Stimulated activated CD8-positive, alpha-beta memory T cell treated with anti-CD3 and anti-CD28 coated beads, Interleukin-4, amount 100 ng/mL, for 48 hours (primary cell): ENCODE measurements at regions not wholly inside any gene's neighbourhood (a gene's known extent, or its start where the extent isn't known, plus 50 kb on each side); places are given as distances from the start of the nearest gene placed in this dataset.

Source experiments
- DNase-seq: peaks from one replicate; pipeline ENCODE4 v3.0.0-alpha.2; 2020

DNA sequence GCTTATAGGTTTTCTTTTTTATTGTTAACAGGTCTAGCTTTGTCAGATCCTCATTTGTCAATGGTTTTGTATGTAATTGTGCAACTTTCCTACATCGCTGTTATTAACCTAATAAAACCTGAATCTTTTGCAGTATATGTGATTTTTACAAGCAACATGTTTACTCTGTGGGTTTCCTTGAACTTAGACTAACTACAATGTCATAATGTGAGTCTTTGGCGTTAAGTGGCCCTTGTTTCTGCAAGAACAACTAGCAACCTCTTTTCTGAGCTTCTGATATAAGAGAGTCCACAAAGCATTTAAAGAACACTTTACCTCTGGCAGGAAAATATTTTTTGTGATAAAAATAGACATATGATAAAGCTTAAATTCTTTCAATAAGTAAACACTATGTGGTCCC lies 230.3 kb upstream of the CFAP20DC start:
- DNase-seq: no peak

DNA sequence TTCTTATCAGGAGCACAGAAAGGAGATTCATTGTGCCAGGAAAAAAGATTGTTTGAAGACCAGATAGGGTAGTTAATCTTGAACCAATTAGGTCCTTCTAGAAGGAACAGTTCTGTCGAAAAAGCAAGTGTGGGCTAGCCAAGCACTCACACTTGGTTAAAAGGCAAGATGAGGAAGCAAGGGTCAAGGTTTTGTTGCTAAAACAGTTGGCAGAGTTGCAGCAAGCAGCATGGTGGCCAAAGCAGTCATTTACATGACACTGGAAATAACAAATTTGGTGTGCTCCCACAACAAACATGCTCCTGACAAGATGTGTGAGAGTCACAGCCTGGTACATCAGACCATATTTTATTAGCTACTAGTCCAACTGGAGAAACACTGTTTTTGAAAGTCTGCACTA lies 228.0 kb upstream of the CFAP20DC start:
- DNase-seq: no peak

DNA sequence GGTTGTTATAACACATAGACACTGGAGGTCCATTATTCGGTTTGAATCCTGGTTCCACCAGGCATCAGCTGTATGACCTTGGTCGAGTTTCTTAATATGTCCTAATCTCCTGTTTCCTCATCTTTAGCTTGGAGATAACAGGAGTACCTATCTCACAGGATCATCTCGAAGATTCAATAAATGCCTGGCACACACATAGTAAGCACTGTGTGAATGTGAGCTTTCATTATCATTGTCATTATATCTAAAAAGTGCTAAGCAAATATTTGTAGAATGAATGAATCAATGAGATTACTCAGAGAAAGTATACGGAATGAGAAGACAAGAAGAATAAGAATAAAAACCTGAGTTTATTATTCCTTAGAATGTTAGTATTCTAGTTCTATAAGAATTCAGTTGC lies 227.4 kb upstream of the CFAP20DC start:
- no peak for DNase-seq

DNA sequence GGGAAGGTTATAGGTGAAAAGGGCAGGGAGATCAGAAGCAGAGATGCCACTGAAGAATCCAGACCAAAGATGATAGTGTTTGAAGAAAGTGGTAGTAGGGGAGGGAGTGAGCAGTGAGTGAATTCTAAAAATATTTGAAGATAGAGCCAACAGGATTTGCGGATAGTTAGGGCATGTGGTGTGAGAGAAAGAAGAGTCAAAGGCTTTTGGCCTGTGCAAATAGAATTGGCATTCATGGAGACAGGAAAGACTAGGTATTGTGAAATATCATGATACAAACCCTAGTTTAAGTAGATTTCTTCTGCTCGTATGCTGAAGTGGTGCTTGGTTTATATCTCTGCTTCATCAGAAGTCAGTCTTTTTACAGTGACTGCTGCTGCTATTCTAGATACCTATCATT lies 224.2 kb upstream of the CFAP20DC start:
- DNase-seq: no peak

DNA sequence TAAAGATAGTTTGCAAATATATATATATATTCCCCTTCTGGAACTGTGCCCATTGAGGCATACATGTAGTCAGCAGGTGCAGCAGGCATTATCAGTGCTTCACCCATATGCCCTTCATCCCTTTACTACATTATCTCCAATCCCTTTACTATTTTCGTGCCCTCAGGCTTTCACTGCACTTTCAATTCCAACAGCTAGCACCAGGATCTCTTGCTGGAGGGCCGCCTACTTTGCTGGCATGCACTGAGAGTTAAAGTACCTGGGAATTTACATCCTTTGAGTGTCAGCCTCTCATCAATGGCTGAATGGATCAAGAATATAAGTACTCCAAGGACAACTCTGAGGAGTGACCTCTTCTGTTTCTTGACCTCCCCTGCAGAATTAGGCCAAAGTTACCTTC lies 222.1 kb upstream of the CFAP20DC start:
- no peak for DNase-seq

DNA sequence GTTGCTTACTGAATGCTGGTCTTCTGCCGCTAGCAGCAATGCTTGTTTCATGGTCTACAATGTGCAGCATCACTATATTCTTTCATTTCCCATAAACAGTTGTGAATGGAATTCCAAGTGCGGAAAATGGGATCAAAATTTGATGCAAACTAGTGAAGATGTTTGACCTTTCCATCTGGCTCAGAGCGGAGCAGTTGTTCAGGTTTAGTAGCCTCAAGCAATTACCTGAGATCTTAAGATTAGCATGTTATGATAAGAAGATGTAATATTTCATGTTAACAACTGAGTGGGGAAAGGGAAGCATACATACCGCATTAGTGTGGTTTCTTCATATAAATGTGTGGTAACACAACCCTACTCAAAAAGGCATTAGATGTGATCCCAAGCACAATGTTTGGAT lies 221.1 kb upstream of the CFAP20DC start:
- no peak for DNase-seq

DNA sequence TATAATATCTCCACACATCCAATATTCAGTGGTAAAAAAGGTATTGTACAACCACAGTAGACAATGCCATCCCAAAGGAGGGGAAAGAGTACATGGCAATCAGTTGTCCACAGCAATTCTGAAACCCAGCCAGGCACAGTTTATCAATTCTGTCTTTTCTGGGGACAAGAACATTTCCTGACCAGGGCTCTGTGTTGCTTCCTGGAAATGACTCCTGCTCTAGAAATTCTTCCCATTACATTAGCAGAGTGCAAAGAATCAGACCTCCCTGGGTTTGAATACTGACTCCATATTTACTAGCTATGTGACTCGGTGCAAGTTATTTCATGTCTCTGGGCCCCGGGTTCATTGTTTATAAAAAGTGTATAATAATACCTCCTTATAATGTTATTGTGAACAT lies 220.4 kb upstream of the CFAP20DC start:
- DNase-seq: no peak

DNA sequence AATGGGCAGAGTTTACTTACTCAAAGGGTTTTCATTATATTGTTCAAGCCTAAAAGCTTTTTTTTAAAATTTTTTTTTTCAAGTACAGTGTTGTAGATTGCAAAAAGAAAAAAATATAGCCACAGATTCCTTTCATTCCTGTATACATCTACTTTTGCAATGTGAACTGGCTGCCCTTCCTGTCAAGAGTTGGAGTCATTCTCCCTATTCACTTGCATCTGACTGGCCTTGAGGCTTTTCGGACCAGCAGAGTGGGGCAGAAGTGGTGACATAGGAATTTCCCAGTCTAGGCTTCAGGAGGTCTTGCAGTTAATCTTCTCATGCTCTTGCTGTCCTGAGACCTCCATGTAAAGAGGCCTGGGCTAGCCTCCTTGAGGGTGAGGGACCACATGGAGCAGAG lies 218.3 kb upstream of the CFAP20DC start:
- DNase-seq: no peak

DNA sequence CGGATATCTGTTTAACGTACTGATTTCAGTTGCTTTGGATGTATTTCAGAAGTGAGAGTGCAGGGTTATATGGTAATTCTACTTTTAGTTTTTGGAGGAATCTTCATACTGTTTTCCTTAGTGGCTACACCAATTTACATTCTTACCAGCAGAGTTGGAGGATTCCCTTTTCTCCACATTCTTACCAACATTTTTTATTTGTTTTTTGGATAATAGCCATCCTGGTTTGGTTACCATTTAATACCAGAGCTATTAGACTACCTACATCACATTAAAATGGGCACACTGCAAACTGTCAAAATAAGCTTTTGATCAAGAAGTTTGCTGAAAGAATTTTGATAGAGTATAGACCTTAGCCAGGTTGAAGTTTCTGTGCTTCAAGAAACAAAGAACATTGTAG lies 217.2 kb upstream of the CFAP20DC start:
- no peak for DNase-seq

DNA sequence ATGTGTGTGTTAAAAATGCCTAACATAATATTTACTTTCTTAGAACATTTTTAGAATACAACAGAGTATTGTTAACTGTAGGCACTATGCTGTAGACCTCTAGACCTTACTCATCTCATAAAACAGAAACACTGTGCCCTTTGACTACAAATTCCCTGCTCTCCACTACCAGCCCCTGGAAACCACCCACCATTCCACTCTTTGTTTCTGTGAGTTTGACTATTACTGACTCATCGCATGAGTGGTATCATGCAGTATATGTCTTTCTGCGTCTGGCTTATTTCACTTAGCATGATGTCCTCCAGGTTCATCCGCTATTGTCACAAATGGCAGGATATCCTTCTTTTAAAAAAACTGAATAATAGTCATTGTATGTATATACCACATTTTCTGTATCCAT lies 216.7 kb upstream of the CFAP20DC start:
- no peak for DNase-seq

DNA sequence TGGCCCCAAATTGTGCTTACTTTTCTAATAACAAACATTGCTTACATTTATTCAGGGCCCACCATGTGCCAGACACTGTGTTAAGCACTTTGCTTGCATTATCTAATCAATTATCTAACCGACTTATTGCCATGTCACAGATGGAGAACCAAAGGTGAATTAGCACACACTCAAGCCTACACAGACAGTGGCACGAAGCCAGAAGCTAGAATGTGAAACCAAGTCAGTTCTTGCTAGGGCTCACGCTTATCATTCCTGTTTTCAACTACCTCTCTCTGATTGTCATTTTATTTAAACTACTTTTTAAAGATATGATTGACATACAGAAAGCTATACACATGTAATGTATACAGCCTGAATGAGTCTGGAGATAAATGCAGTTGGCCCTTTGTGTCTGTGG lies 215.7 kb upstream of the CFAP20DC start:
- DNase-seq: no peak

DNA sequence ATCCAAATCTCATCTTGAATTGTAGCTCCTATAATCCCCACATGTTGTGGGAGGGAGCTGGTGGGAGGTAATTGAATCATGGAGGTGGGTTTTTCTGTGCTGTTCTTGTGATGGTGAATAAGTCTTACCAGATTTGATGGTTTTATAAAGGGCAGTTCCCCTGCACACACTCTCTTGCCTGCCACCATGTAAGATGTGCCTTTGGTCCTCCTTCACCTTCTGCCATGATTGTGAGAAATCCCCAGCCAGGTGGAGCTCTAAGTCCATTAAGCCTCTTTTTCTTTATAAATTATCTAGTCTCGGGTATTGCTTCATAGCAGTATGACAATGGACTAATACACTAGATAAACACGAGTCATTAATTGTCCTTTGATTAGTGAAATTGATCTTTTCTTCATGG lies 214.5 kb upstream of the CFAP20DC start:
- DNase-seq: no peak

DNA sequence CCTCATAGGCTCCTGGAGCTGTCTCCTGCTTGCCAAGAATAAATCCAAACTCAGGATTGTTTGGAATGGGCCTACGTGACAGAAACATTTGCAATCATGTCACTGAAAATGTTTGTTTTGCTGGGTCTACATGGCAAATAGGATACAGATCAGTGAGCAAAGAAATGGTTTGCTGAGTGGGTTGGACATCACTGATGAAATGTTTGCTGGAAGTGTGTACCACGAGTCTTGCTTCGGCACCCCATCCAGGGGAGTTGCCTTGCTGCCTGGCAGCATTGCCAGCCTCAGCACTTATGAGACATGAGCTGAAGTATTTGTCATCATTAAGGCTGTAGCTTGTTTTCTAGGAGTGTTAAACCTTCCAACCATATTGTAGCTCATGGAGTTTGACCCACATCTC lies 213.3 kb upstream of the CFAP20DC start:
- DNase-seq: no peak

DNA sequence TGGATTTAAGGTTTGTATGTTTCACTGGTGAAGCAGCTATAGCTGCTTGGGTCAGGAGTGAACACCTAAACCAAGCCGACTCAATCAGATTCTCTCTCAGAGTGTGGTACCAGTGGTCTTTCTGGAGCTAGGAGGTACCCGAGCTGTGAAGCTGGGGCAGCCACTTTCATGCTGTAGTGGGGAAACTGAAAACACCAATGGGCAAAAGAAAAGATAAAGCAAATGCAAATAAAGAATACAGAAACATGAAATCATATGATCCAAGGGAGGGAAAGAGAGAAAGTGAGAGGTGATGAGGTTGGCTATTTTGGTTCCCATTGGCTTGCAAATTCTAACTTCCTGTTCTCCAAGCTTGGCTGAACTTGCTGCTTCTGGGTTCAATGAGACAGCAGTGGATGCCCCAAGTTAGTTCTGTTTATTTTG lies 212.3 kb upstream of the CFAP20DC start:
- DNase-seq: no peak

DNA sequence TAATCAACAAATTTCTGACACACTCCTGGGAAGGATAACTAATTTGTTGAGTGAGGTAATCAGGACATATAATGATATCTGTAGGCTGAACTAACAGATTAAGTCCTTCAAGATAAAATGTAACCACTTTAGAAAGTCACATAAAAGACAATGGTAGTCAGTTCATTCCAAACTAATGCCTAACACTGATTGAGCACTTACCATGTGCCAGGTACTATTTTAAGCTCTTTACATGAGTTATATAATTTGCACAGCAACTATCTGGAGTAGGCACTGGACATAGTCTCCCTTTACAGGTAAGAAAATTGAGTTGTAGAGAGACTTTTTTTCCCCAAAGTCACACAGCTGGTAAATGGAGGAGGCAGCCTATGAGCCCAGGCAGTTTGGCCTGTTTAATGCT lies 211.2 kb upstream of the CFAP20DC start:
- DNase-seq: no peak

DNA sequence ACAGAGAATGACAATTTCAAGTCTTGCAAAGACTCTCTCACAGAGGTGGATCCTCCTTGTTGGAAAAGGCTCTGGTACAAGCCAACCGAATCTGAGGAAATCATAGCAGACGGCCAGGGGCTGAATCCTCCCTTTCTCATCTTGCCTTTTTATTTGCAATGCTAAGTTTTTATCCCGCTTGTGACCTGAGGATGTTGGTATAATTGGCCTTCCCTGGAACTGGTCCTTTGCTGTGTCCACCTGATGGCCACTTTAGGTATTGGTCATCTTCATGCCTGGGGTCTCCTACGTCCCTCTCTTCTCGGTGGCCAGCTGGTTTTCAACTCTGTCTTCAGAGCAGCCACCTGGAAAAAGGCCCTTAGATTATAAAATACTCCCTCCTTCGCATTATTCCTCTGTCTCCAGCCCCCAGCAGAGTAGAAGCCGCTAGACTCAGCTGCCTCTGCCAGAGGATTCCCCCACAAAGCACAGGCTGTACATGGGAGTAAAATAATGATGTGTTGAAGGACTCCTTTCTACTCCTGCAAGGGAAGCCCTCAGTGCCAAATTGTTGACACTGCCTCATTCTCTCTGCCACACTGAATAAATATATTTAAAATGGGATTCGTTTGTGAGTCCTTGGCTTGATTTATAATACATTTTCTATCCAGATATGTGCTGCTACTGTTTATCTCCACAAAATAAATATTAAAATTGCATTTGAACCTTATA lies 208.9 kb upstream of the CFAP20DC start:
- DNase-seq: no peak

DNA sequence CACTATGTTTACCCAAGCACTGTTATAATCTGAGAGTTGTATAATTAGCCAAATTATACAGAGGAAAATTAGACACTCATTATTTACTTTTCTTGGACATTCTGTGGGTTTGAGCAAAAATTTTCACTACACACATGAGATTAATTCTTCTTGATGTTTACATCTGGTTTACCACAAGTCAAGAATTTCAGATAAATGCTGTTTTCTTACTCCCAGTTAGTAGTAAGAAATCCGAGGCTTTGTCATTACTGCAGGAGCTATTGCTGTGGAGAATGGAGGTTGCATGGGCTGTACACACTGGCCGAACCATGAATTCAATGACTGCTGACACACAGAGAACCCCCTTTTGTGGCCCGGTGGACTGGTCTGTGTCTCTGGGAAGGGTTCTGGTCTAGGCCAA lies 207.7 kb upstream of the CFAP20DC start:
- no peak for DNase-seq

DNA sequence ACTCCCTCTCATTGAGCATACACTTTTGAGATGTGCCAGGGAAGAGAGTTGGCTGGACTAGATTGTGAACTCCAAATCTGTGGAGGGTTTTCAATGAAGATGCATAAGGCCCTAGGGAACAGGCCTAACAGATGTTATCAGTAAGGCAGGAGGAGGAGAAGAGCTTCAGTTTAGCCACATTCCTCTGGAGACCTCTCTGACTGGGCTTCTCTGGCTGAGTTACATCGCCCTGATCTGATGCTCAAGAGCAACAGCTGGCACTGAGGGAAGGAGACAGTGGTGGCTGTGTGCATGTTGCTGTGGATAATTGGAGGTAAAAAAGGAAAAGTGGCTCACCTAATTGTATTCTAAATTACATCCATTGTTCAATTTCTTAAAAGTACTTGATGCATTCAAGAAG lies 206.4 kb upstream of the CFAP20DC start:
- no peak for DNase-seq

DNA sequence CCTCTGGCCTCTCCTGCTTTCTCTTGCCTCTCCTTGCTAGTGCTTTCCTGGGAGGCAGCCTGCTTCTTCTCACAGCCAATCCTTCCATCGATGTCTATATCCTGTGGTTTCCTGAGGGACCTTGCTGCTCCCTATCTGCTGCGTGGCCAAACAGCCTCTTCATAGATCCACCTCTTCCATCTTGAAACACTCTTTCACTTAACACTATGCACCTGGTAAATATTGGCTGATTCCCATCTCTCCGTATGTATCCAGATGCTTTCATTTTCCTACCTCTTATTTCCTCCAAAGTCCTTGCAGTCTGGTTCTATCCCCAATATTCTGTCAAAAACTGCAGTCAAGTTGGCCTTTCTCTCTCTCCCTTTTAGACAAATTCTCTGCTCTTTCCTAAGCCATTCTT lies 205.2 kb upstream of the CFAP20DC start:
- DNase-seq: no peak

DNA sequence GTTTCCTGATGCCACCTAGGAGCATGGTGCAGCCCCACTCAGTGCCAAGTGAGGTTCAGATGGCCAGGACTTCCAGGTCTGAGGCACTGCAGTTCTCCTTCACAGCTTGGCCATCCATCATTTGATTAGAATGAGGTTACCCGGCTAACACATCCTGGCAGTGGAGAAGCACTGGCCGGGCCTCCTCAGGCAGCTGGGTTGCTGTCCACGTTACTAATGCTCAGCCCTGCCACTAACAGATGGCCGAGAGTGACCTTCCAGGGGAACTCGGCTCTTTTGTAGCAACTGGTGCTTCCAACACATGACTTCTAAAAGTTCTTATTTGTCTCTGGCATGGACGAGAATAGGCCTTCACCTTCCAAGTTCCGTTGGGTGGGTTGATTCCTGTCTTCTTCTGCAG lies 204.6 kb upstream of the CFAP20DC start:
- no peak for DNase-seq

DNA sequence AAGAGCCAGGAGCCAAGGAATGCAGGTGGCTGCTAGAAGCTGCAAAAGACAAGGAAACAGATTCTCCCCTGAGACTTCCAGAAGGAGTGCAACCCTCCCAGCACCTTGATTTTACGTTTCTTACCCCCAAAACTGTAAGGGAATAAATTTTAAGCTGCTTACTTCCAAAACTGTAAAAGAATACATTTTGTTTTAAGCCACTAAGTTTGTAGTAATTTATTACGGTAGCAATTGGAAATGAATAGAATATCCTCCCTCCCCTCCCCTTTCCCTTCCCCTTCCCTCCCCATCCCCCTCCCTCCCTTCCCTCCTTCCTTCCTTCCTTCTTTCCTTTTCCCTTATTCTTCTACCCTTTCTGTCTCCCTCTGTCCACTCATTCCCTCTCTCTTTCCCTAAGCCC lies 203.7 kb upstream of the CFAP20DC start:
- no peak for DNase-seq

DNA sequence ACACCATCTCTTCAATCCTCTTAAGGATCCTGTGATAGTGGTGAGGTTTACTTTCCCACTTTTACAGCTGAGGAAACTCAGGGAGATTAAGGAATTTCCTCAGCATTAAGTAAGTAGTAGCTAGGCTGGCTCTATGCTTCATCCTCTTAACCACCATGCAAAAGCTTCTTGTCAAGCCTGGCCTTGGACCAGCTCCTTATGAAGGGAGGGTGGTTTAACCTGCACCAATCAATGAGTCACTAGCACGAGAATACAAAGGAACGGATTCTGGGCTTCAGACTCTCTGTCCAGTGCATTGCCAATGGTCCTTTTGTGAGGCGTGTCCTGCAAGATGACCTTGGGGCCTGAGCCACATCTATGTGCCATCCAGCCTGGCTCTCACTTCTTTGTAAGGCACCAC lies 202.0 kb upstream of the CFAP20DC start:
- DNase-seq: no peak

DNA sequence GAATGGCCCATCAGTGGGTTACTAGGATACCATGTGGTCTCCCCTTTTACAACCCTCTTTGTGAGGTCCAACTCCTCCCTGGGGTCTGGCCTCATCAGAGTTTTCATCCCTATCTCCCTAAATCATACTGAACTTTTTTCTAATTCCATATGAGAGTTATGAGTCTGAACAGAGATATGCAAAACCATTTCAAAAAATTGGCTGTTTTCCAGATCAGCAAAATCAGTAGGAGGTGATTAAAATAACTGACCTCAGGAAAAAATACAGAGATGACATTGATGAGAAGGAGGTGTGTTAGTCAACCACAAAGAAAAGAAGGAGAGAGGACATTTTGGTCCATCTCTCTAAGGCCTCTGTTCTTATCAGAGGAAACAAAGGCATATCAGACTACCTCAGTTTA lies 200.8 kb upstream of the CFAP20DC start:
- DNase-seq: no peak

DNA sequence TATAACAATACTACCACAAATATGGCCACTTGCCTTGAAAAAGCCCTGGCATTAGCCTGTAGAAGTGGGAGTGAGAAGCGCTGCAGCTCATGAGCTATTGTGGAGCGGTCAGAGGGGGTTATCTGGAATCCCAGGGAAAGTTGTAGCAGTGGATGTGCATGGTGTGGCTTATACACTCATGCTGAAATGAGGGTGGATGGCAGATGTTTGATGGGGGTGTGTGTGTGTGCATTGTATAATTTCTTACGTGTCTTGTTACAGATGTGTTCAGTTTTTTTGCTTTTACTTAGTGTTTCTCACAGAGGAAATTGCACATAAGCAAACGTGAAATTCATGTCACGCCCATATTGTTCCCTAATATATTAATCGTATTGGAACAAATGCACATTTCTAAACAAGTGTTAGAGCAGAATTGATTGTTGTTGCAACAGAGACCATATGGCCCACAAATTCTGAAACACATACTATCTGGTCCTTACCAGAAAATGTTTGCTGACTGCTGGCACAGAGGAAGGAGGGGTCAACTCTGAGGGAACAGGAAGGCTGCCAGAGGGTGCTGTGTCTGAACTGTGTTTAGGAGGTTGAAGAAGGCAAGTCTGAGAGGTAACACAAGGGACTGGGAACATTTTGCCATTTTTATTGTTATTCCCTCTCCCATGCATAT lies 200.0 kb upstream of the CFAP20DC start:
- DNase-seq: no peak

DNA sequence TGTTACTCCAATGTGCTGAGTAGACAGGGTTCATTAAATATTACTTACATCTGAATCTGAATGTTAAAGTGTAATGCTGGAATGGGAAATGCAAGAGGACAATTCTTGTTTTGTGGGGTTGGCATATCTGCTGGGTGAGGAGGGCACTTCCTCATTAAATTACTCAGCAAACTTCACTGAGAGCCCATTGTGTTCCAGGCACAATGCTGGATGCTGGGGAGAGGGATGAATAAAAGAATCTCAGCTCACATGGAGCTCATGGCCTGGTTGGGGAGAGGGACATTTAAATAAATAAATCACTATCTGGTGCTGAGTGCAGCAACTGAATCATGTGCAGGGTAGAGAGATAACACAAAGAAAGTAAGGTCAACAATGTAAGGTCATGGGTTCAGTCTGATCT lies 199.2 kb upstream of the CFAP20DC start:
- DNase-seq: no peak
